HG03378 (cell line): ENCODE measurements at regions not wholly inside any gene's neighbourhood (a gene's known extent, or its start where the extent isn't known, plus 50 kb on each side); places are given as distances from the start of the nearest gene placed in this dataset.

ENCODE experiments used
- ATAC-seq: cut with Tn5 transposase; IDR thresholded peaks from one replicate; pipeline ENCODE4 v1.9.1; 2021; ENCODE audit warnings: mild to moderate bottlenecking, moderate library complexity; ENCODE audit not compliant: unreplicated experiment

GRCh38 chr10:69684020-69684980 is 54.3 kb downstream of the FAM241B start:
- no peak for ATAC-seq

DNA sequence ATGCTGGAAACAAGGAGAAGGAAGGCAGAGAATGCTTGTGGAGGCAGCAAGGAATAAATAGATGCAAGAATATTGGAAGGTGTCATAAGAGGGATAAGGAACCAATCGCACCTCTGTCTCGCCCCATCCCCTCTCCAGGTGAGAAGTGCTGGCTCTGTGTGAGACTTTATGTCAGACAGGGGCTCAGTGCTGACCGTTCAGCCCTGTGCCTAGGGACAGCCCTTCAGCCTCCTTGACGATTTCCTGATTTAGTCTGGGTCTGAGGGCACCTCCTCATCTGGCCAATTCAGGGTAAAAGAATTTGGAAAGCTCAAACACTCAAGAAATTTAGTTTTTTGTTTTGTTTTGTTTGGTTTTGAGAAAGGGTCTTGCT is 54.9 kb downstream of the FAM241B start:
- ATAC-seq: no peak

DNA sequence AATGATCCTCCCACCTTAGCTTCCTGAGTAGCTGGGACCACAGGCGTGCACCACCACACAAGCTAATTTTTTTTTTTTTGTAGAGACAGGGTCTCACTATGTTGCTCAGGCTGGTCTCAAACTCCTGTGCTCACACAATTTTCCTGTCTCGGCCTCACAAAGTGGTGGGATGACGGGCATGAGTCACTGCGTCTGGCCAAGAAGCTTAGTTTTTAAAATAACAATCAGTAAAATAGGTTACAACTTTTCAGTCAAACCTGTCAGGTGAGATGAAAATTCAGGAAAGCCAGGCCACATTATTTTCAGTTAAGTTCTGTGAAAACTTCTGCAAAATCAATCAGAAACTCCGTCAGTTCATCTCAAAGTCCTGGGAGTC is 55.4 kb downstream of the FAM241B start:
- ATAC-seq: no peak

GRCh38 chr10:69685802-69686585 is 55.9 kb downstream of the FAM241B start:
- ATAC-seq: no peak

DNA sequence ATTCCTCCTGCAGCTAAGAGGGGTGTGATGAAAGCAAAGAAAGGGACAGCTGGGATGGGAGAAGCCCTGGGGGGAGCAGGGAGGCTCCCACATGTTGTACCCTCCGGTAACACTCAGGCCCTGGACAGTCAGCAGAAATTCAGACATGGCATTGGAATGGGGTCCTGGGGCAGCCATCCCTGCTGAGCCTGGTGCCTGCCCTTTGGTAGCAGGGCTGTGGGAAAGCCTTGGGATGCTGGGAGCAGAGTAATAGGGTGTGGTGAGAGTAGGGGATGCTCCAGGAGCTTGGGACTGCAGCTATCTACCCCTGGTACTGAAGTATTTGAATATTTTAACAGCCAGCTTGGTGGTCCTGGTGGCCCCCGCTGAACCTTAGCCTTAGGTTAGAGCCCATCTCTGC is 56.8 kb downstream of the FAM241B start:
- ATAC-seq: no peak

GRCh38 chr10:69687426-69687825 is 57.4 kb downstream of the FAM241B start:
- no peak for ATAC-seq

- ATAC-seq: no peak
Observed at GRCh38 chr10:69692267-69692666, 62.2 kb downstream of the FAM241B start.

- no peak for ATAC-seq
Observed at GRCh38 chr10:69692891-69693290, 62.8 kb downstream of the FAM241B start.

- no peak for ATAC-seq
Observed at GRCh38 chr10:69693886-69694285, 63.8 kb downstream of the FAM241B start.

DNA sequence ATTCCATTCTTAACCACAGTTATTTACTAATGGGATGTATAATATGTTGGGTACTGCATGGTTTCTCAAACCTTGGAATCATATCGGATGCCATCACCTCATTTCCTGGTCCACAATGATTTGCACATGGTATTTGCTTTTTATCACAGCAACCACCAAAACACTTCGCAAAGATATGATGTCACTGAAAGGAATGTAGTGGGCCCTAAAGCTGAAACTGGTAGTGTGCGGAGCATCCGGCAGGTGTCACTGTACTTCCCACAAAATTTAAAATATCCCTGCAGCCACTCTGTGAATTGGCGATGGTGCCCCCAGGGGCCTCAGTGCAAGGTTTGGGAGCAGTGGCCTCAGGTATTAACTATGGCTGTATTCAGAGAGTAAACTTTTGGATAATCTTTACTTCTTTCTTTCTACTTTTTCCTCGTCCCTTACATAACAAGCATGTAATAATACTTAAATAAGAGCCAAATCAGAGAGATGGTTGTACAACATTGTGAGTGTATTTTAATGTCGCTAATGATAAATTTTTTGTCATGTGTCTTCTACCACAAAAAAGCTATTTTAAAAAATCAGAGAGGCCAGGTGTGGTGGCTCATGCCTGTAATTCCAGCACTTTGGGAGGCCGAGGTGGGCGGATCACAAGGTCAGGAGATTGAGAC is 66.2 kb downstream of the FAM241B start:
- ATAC-seq: no peak

DNA sequence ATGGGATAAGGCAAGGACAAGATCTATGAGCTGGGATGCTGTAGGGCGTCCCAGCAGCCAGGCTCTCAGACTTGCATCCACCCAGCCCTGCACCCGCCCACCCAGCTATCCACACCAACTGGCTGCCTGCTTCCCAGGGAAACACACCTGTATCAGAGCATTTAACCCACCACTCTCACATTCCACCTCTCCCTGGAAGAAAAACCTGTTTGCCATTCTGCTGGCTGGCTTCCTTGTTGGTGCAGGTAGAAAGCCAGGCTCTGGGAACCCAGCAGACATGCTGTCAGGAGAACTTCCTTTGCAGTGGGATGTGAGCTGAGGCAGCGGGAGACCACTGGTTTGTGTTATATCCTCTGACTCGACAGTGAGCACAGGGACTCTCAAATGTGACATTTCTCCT is 67.0 kb downstream of the FAM241B start:
- no peak for ATAC-seq

GRCh38 chr10:69703256-69703655 is 73.2 kb downstream of the FAM241B start:
- no peak for ATAC-seq

DNA sequence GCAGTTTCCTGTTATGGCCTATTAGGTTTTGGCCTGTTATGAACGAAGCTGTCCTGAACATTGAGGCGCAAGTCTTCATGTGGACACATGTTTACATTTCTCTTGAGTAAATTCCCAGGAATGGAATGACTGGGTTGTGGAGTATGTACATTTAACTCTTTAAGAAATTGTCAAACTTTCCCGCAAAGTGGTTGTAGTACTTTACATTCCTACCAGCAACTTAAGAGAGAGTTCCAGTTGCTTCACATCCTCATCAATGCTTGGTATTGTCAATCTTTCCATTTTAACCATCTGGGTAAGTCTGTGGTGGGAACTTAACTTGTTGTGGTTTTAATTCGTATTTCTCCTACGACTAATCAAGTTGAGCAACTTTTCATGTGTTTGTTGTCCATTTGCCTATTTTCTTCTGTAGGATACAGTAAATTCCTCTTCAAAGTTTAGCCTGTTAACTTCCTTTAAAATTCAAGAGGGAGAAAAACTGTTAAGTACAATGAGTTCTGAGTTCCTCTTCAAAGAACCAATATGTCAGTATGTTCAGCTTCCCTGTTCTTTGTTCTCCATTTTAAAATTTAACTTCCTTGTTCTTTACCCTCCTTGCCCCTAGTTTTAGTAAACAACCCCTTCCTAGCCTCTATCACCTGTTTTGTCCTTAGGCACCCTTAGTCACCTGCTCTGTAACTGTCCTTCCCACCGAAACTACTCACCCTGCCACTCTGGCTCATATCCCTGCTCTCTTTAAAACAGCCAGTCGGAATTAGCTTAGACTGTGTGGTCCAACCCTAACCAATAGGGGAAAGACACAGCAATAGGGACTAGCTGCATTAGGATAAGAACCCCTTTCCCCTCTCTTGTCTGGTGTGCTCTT is 74.0 kb downstream of the FAM241B start:
- ATAC-seq: no peak

DNA sequence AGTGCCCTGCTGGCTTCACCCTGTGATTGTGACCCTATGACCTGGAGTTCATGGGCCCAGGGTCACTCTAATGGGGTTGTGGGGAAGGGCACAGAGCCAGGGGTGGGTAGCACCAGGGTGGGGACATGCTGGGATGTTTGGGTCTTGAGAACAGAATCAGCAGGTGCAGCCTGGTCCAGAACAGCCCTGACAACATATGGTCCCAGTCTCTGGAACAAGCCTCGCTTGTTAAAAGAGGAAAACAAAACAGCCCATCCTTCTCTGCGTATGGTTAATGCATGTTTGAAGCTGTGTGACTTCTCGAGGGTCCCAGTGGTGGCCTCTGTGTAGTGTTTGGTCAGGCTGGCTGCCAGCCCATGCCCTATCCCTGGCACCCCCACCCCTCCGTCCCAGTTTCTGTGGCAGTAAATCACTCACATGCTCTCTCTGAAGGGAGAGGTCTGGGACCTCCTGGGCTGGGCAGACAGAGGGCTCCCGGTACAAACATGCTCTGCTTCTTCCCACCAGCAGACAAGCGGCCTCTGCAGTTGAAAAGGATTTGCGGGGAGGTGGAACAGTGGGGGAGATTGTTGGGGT is 79.4 kb downstream of the FAM241B start:
- ATAC-seq: no peak

DNA sequence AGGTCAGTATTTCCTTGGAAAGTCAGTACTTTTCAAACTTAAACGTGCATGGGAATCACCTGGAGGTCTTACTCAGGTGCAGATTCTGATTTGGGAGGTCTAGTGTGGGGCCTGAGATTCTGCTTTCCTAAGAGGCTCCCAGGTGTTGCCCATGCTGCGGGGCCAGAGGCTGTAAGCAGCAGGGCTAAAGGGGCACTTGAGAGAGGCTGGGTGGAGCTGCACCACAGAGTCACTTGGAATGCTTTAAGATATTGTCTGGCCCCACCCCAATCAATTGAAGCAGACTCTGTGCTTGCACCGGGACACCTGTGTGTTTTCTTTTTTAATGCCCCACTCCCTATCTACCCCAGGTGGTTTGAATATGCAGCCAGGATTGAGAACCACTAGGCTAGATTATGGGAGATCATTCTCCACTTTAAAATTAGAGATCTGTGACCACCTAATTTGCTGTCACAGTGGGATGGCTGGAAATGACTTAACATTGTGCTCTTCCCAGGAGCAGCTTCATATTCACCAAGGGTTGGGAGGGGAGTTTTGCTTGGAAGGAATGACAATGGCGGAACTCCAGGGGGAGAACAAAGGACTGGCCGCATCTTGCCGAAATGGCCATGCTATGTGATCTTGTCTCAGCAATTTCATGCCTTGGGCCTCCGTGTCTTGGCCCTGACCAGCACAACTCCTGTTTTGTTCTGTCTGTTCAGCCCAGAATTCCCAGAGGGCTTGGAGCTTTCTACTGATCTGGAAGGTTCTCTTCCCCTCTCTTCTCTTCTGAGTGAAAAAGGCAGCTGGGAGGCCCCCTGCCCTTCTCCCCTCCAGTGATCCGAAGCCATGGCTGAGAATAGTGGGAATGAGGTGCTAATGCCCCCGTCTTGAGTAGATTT is 80.2 kb downstream of the FAM241B start:
- ATAC-seq: no peak

DNA sequence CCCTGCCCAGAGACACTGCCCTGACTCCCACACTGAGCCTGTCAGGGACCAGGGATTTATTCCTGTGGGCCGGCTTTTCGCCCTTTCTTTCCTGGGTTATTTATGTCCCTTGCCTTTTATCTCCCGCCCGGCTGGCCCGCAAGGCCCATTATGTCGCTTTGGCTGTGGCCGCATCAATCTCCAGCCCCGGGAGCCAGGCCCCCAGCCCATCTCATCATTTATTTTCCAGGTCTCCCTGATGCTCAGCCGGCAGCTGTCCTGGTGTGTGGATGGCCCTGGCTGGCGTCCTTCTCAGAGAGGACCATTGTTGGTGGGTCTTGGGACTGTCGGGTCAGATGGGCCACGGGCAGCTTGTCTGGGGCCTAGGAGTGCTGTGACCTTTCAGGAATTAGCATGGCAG is 82.3 kb downstream of the FAM241B start:
- ATAC-seq: no peak

DNA sequence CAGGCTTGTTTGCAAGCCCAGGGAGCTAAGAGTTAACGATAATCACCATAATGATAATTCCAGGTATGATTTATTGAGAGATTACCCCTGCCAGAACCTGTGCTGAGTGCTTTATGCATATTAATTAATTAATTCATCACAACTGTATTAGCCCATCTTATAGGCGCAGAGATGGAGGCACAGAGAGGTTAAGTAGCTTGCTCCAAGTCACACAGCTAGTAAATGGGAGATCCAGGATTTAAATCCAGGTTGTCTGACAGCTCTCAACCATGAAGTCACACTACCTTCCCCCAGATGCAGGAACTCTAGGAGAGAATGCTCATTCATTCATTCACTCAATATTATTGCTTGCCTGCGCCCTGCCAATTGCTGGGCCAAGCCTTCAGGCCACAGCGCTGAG is 84.5 kb downstream of the FAM241B start:
- no peak for ATAC-seq

DNA sequence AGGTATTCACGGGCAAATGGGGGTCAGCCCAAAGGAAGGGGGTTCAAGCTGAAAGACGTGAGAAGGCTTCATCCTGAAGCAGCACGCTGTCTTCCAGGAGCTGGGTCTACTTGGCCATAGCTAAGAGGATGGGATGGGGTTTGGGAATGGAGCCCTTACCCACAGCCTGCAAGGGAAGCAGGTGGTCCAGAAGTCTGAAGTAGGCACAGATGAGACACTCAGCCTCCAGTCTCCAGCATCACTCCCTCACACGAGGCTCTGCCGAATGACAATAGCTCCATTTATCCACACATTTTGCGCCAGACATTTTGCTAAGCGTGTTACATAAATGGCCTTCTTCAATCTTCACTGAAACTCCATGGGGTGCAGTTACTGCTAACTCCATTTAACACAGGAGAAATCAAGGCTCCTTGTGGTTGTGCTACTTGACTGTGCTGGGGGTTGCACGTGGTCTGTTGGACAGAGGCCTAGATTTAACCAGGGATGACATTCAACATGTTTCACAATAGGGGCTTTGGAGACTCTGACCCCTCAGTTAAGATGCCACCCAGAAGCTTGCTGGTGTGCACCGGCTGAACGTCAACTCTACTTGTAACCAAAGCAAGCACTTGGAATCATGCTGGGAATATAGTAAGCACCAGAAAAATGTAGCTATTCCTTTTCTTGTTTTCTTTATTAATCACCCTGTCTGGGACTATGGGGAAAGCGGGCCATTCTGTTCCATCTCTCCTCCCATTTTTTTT is 85.3 kb downstream of the FAM241B start:
- ATAC-seq: no peak
